Testis (tissue), 2 donors: ENCODE measurements at regions not wholly inside any gene's neighbourhood (a gene's known extent, or its start where the extent isn't known, plus 50 kb on each side); places are given as distances from the start of the nearest gene placed in this dataset.
"Not testable (repeated sequence)": the region's sequence is repeated elsewhere in the genome, so short reads cannot be mapped to it uniquely, and the experiment has no call there.

Experiments
- DNase-seq: peaks from one replicate; pipeline ENCODE4 v3.0.0-alpha.2; 2019
- H3K27ac ChIP-seq, 2 donors: fragments of 200-600 bp; sonication (generic); one replicate each; pipeline ENCODE4 v1.5.1; 2019
- H3K27me3 ChIP-seq: fragments of 200-600 bp; sonication (generic); one replicate; pipeline ENCODE4 v1.5.1; 2019
- H3K36me3 ChIP-seq: fragments of 200-600 bp; sonication (generic); one replicate; pipeline ENCODE4 v1.5.1; 2017; ENCODE audit warnings: low read depth; ENCODE audit errors: missing control alignments
- H3K4me1 ChIP-seq: fragments of 200-600 bp; sonication (generic); one replicate; pipeline ENCODE4 v1.5.1; 2019
- H3K4me3 ChIP-seq, 2 donors: fragments of 200-600 bp; sonication (generic); one replicate each; pipeline ENCODE4 v1.5.1; 2017 to 2019
- H3K9me3 ChIP-seq: fragments of 200-600 bp; sonication (generic); one replicate; pipeline ENCODE4 v1.5.1; 2017
- CTCF ChIP-seq, 3 experiments: fragments of 450-650 bp in 2 of 3; fragments of 200-600 bp in 1 of 3; sonication (generic) in 1 of 3; IDR thresholded peaks; one replicate each; pipeline ENCODE4 v1.5.1; 2016 to 2019; ENCODE audit warnings: antibody characterized with exemption in 3 of 3, mild to moderate bottlenecking in 2 of 3, moderate library complexity in 1 of 3
- POLR2A ChIP-seq: fragments of 450-650 bp; IDR thresholded peaks from one replicate; pipeline ENCODE4 v1.6.1; 2017; ENCODE audit warnings: antibody characterized with exemption, mild to moderate bottlenecking, moderate library complexity
- WGBS, 2 donors: methylation state at CpG; one replicate each; pipeline ENCODE4 v1.1.5; 2018; 5-methylcytosine and 5-hydroxymethylcytosine counted together
- intact Hi-C: fragments of 100-400 bp; cut with DNase I; formaldehyde crosslinking; loops from one replicate; pipeline ENCODE4 v1.15.1; 2023; ENCODE audit warnings: low total_unique reads

DNA sequence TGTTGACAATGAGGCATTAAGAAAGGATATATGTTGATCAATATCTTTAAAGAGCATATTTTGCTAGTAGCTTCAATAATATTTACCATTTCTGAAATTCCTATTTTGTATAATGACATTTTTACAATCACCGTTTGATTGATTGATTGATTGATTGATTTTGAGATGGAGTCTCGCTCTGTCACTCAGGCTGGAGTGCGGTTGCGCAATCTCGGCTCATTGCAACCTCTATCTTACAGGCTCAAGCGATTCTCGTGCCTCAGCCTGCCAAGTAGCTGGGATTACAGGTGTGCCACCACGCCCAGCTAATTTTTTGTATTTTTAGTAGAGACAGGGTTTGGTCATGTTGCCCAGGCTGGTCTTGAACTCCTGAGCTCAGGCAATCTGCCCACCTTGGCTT is 150.9 kb upstream of the TEX13D start:
- WGBS, 2 donors = 52 to 72% methylated on average over 8 of the region's 8 CpGs
- DNase-seq, intact Hi-C loops, H3K4me1 ChIP-seq, H3K4me3 ChIP-seq, H3K27me3 ChIP-seq, H3K9me3 ChIP-seq, H3K27ac ChIP-seq, H3K36me3 ChIP-seq: not testable (repeated sequence)

DNA sequence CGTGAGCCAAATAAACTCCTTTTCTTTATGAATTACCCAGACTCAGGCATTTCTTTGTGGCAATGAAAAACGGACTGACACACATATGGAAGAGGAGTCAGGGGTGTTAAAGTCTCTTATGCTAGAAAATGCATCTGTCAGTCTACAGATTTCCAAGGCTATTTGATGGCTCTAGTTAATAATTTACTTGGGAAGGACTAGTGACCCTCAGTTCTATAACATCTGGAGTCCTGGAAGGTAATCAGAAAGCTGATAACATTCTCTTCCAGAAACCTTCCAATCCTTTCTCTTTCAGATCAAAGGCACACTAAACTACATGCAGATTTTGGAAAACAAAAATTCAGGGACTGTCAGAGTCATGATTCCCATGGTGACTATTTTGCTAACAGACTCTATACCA is 142.0 kb upstream of the TEX13D start:
- Histone ChIP-seq H3K4me1 (no peaks in the 10 kb centered on the region), H3K36me3 (no peaks in the 10 kb centered on the region), H3K4me3 (no peak overlapping the region), H3K27me3 (no peaks in the 10 kb centered on the region), H3K9me3 (no peaks in the 10 kb centered on the region), H3K27ac (no peak overlapping the region)
- DNase-seq = no peak
- intact Hi-C loops = no loop called here
- WGBS, 2 donors = 69 to 86% methylated on average over 2 of the region's 2 CpGs
- TF ChIP-seq POLR2A = no peak
- TF ChIP-seq CTCF (IDR thresholded peaks at IDR 0.05) = no peak

- 69 to 83% methylated on average over 5 of the region's 5 CpGs for WGBS, 2 donors
- no peaks in the 10 kb centered on the region for H3K4me1 ChIP-seq
- H3K36me3 ChIP-seq = no peaks in the 10 kb centered on the region
- no peaks in the 10 kb centered on the region for H3K9me3 ChIP-seq
- no peak overlapping the region for H3K27ac ChIP-seq
- intact Hi-C loops = no loop called here
- H3K27me3 ChIP-seq = no peaks in the 10 kb centered on the region
- no peak for TF ChIP-seq POLR2A
- TF ChIP-seq CTCF (IDR thresholded peaks at IDR 0.05) = no peak
- no peak overlapping the region for H3K4me3 ChIP-seq
- no peak for DNase-seq
Observed at GRCh38 chrX:124194199-124194598, 138.3 kb upstream of the TEX13D start.

- H3K9me3 ChIP-seq = no peaks in the 10 kb centered on the region
- intact Hi-C loops = no loop called here
- H3K4me1 ChIP-seq = no peaks in the 10 kb centered on the region
- no peak for DNase-seq
- TF ChIP-seq CTCF (IDR thresholded peaks at IDR 0.05) (no peak), POLR2A (no peak)
- WGBS, 2 donors = 52 to 53% methylated on average over 8 of the region's 8 CpGs
- H3K36me3 ChIP-seq = no peaks in the 10 kb centered on the region
- H3K27ac ChIP-seq = no peak overlapping the region
- H3K27me3 ChIP-seq = no peaks in the 10 kb centered on the region
- H3K4me3 ChIP-seq = no peak overlapping the region
Observed at GRCh38 chrX:124194901-124195300, 137.6 kb upstream of the TEX13D start.

GRCh38 chrX:124203311-124203710 is 129.1 kb upstream of the TEX13D start:
- Histone ChIP-seq H3K36me3 (no peaks in the 10 kb centered on the region), H3K4me1 (no peaks in the 10 kb centered on the region), H3K27ac (no peak overlapping the region), H3K4me3 (no peak overlapping the region), H3K9me3 (no peaks in the 10 kb centered on the region), H3K27me3 (no peaks in the 10 kb centered on the region)
- WGBS, 2 donors = 92 to 100% methylated on average over 1 of the region's 1 CpG
- intact Hi-C loops = no loop called here
- DNase-seq = no peak
- TF ChIP-seq POLR2A (no peak), CTCF (IDR thresholded peaks at IDR 0.05) (no peak)
